Peyer's patch (tissue), 4 donors: ENCODE measurements at regions not wholly inside any gene's neighbourhood (a gene's known extent, or its start where the extent isn't known, plus 50 kb on each side); places are given as distances from the start of the nearest gene placed in this dataset.

Experiments used
- POLR2A ChIP-seq, 2 donors: fragments of 450-650 bp; IDR thresholded peaks; one replicate each; pipeline ENCODE4 v1.5.1; 2017; ENCODE audit warnings: antibody characterized with exemption in 2 of 2, mild to moderate bottlenecking in 2 of 2, moderate library complexity in 2 of 2
- TF ChIP-seq, protein P1 (sequence below), 6 experiments: fragments of 450-650 bp in 4 of 6; fragments of 200-600 bp in 2 of 6; sonication (generic) in 1 of 6; IDR thresholded peaks; one replicate each; pipeline ENCODE4 v1.5.1; 2017 to 2019; ENCODE audit warnings: antibody characterized with exemption in 6 of 6, mild to moderate bottlenecking in 3 of 6, moderate library complexity in 1 of 6

DNA sequence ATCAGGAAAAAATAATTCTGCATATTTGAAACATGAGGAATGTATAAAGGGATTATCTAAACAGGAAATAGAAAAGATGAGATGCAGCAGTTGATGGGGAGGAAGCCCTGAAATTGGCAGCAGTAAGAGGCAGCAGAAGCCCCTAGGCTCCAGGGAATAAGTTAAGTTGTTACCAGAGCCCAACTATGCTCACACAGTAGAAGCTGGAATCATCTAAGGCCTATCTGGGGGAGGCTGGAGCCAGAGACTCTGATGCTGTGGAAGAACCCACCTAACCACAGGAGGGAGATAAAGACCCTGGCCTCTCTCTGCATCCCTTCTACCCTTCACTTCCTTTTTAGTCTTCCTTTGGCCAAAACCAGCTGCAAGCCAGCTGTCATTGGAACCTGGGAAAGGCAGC is 519.7 kb downstream of the DIPK2A start:
- TF ChIP-seq POLR2A (IDR thresholded peaks at IDR 0.05), result no peak
- TF ChIP-seq, protein P1, sequence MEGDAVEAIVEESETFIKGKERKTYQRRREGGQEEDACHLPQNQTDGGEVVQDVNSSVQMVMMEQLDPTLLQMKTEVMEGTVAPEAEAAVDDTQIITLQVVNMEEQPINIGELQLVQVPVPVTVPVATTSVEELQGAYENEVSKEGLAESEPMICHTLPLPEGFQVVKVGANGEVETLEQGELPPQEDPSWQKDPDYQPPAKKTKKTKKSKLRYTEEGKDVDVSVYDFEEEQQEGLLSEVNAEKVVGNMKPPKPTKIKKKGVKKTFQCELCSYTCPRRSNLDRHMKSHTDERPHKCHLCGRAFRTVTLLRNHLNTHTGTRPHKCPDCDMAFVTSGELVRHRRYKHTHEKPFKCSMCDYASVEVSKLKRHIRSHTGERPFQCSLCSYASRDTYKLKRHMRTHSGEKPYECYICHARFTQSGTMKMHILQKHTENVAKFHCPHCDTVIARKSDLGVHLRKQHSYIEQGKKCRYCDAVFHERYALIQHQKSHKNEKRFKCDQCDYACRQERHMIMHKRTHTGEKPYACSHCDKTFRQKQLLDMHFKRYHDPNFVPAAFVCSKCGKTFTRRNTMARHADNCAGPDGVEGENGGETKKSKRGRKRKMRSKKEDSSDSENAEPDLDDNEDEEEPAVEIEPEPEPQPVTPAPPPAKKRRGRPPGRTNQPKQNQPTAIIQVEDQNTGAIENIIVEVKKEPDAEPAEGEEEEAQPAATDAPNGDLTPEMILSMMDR (IDR thresholded peaks at IDR 0.05), result no peak
